H1 (cell line): ENCODE measurements at regions not wholly inside any gene's neighbourhood (a gene's known extent, or its start where the extent isn't known, plus 50 kb on each side); places are given as distances from the start of the nearest gene placed in this dataset.

ENCODE experiments used
- CHD7 ChIP-seq: fragments of 300-600 bp; sonication (generic); IDR thresholded peaks from 2 replicates; pipeline ENCODE4 v1.7.1; 2012; ENCODE audit warnings: low read length, moderate library complexity, mild to moderate bottlenecking, inconsistent platforms; ENCODE audit not compliant: insufficient replicate concordance
- CTBP2 ChIP-seq: IDR thresholded peaks from 2 replicates; pipeline ENCODE4 v1.7.0; 2011; ENCODE audit warnings: borderline replicate concordance, mild to moderate bottlenecking, moderate library complexity, mixed read lengths, low read length; ENCODE audit not compliant: insufficient read depth, insufficient read length
- NRF1 ChIP-seq: IDR thresholded peaks from 2 replicates; pipeline ENCODE4 v1.6.1; 2011; ENCODE audit warnings: mild to moderate bottlenecking, low read depth, low read length, improper control_type of control experiment
- PHF8 ChIP-seq: fragments of 200-600 bp; sonication (generic); conservative IDR thresholded peaks from 2 replicates; pipeline ENCODE4 v1.7.1; 2012; ENCODE audit warnings: low read depth, mild to moderate bottlenecking, inconsistent platforms, low read length, moderate library complexity

DNA sequence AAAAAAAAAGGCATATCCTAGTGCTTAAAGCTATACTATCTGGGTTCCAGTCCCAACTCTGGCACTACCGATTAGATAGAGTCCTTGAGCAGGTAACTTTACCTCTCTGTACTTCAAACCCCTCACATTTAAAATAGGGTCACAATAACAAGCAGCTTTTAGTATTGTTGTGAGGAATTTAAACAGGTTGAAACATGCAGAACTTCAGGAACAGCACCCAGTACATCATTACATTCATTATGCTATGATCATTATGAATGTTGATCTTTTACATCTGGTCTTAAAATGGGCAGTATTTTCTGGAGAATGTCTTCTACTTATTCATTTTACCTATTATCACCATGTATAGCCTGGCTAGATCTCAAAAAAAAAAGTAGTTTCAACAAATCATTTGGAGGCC lies 176.1 kb upstream of the CCDC54 start (continued):
- TF ChIP-seq CHD7 (no peak), NRF1 (no peak), PHF8 (no peak), CTBP2 (no peak)
